HUES64 (cell line): ENCODE measurements at regions not wholly inside any gene's neighbourhood (a gene's known extent, or its start where the extent isn't known, plus 50 kb on each side); places are given as distances from the start of the nearest gene placed in this dataset.
A peak's percentile ranks its signal among the peaks of the same experiment; 100 is the strongest.

Experiments
- H3K27ac ChIP-seq: 2 replicates; pipeline ENCODE4 v1.7.0; 2013; ENCODE audit warnings: low read depth, low read length, inconsistent platforms
- H3K27me3 ChIP-seq: 2 replicates; pipeline ENCODE4 v1.6.1; 2013; ENCODE audit warnings: mild to moderate bottlenecking, low read length; ENCODE audit not compliant: insufficient read depth
- H3K36me3 ChIP-seq: 2 replicates; pipeline ENCODE4 v1.6.1; 2013; ENCODE audit warnings: mild to moderate bottlenecking, low read length; ENCODE audit not compliant: insufficient read depth
- H3K4me1 ChIP-seq: 2 replicates; pipeline ENCODE4 v1.6.1; 2013; ENCODE audit warnings: mild to moderate bottlenecking, low read length, moderate library complexity; ENCODE audit not compliant: insufficient read depth
- H3K4me3 ChIP-seq: 2 replicates; pipeline ENCODE4 v1.5.1; 2013; ENCODE audit warnings: mild to moderate bottlenecking, low read length, moderate library complexity
- H3K9ac ChIP-seq: 2 replicates; pipeline ENCODE4 v1.6.1; 2013; ENCODE audit warnings: mild to moderate bottlenecking, low read depth, low read length
- H3K9me3 ChIP-seq: 2 replicates; pipeline ENCODE4 v1.6.1; 2013; ENCODE audit warnings: low read depth, low read length; ENCODE audit not compliant: insufficient read depth
- WGBS: fragments of 150-250, 120-280 bp; methylation state at CpG from one replicate; pipeline ENCODE4 v1.1.7; 2013; ENCODE audit warnings: missing lambda C conversion rate; 5-methylcytosine and 5-hydroxymethylcytosine counted together

DNA sequence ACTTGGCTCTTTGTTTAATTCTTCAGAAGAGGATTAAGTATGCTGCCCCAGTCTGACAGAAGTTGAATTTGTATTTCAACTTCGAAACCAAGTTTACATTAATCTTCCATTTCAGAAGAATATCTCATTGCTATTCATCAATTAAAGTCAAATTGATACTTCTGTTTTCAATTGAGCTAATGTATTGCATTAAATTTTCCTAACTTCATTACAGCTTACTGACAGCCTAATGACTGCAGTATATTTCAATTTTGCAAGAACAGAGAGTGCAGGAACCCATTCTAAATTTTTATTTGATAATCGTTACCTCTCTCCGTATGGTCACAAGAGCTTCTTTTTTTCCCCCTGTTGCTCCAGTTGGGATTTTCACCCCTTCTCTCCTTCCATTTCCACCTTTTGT lies 218.0 kb downstream of the CALCRL start:
- no peaks in the 10 kb centered on the region for H3K27me3 ChIP-seq
- H3K9ac ChIP-seq: no peak overlapping the region
- H3K9me3 ChIP-seq: no peaks in the 10 kb centered on the region
- peaks cover 15% of the 10 kb centered on the region; the same call in 1 of the 2 replicates for H3K4me1 ChIP-seq
- no peak overlapping the region for H3K4me3 ChIP-seq
- 96% methylated on average over 3 of the region's 3 CpGs for WGBS
- no peaks in the 10 kb centered on the region for H3K36me3 ChIP-seq
- no peak overlapping the region for H3K27ac ChIP-seq

DNA sequence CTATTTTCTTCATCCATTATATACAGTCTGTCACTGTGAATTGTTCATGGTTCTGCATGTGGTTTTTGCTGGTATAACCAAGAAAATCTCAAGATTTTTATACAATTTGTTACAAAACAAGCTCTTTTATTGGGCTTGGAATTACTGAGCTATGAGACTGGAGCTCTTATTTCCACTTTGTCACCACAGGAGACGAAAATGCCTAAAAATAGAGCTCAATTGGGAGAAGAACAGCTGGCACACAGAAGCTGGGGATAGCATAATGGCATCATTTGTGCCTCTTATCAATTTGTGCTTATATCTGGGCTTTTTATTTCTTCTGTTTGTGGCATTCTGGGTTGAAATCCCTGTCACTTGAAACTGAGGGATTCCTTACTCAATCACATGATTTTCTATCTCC lies 219.1 kb downstream of the CALCRL start:
- Histone ChIP-seq H3K4me3 (no peak overlapping the region), H3K27ac (no peak overlapping the region), H3K4me1 (peaks cover 22% of the 10 kb centered on the region; the same call in 1 of the 2 replicates), H3K9me3 (peaks cover 4% of the 10 kb centered on the region), H3K27me3 (no peaks in the 10 kb centered on the region), H3K36me3 (no peaks in the 10 kb centered on the region), H3K9ac (no peak overlapping the region)
- WGBS: 100% methylated on average over 1 of the region's 1 CpG

DNA sequence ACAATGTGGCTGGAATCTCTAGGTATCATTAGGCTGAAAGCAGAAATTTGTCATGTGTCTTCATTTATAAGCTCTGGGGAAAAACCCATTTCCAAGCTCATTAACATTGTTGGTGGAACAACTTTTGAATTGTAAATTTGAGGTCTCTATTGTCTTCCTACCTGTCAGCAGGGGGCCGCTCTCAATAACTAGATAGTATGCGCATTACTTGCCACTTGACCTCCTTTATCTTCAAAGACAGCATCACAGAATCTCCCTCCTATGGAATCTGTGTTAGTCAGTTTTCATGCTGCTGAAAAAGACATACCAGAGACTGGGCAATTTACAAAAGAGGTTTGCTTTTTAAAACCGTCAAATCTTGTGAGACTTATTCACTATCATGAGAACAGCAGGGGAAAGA lies 223.1 kb downstream of the CALCRL start:
- WGBS: 53% methylated on average over 3 of the region's 3 CpGs
- H3K9ac ChIP-seq: no peak overlapping the region
- peak overlapping the region; percentile 95; the same call in 1 of the 2 replicates for H3K27ac ChIP-seq
- H3K4me1 ChIP-seq: peaks cover 22% of the 10 kb centered on the region; the same call in 1 of the 2 replicates
- peaks cover 25% of the 10 kb centered on the region for H3K9me3 ChIP-seq
- H3K27me3 ChIP-seq: no peaks in the 10 kb centered on the region
- H3K4me3 ChIP-seq: no peak overlapping the region
- peaks cover 4% of the 10 kb centered on the region; the same call in 1 of the 2 replicates for H3K36me3 ChIP-seq

DNA sequence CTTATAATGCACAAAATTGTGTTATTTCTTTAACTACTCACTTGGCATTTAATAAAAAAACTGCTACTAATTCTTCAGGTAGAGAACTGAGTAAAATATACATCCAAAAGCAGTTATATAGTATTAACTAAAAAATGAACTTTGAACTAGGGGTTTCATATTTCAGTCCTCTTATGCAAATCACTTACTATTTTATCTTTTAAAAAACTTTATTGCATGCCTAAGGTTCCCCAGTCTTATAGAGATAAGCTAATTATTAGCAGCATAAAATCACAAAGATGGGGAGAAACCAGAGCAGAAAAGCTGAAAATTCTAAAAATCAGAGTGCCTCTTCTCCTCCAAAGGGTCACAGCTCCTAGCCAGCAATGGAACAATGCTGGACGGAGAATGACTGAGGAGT lies 228.0 kb downstream of the CALCRL start:
- WGBS: 100% methylated on average over 1 of the region's 1 CpG
- Histone ChIP-seq H3K4me3 (no peak overlapping the region), H3K27ac (no peak overlapping the region)

DNA sequence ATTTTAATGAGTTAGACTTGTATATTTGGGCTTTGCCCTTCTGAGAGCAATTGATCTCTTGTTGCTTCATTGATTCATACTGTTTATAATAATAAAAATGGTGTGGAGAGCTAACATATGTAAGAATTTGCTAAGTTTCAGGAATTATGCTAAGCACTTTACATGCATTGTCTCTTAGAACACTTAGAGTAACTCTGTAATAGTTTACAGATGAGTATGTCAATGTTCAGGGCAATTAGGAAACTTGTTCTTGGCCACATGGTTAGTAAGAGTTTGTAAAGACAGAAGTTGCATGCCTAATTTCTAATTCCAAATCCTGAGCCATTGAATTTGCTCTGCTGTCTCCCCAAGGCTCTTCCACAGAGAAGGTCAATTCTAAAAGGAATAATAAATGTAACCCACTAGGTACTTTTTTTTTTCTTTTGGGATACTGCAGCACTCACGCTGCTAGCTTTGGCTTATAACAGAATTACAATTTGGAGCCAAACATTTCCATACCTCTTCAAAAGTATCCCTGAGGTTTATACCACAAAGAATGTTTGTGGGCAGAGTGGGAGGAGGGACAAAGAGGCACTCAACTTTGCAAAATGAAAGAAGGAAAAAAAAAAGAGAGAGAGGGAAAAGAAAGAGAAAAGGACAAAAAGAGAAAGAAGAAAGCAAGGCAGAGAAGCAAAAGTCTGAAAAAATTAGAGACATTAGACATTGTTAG lies 232.4 kb downstream of the CALCRL start:
- Histone ChIP-seq H3K9me3 (0 out of 2 replicates have a peak, but pooled peaks cover 3% of the 10 kb centered on the region), H3K36me3 (no peaks in the 10 kb centered on the region), H3K4me1 (peaks cover 4% of the 10 kb centered on the region; the same call in 1 of the 2 replicates), H3K4me3 (no peak overlapping the region), H3K9ac (no peak overlapping the region), H3K27ac (no peak overlapping the region), H3K27me3 (no peaks in the 10 kb centered on the region)
- 83% methylated on average over 1 of the region's 1 CpG for WGBS

More for the DNA sequence above, 228.0 kb downstream of the CALCRL start:
- Histone ChIP-seq H3K9me3 (peaks cover 25% of the 10 kb centered on the region), H3K27me3 (no peaks in the 10 kb centered on the region), H3K36me3 (peaks cover 4% of the 10 kb centered on the region; the same call in 1 of the 2 replicates), H3K9ac (no peak overlapping the region), H3K4me1 (peaks cover 11% of the 10 kb centered on the region; the same call in 1 of the 2 replicates)

GRCh38 chr2:187214306-187214705 lies 233.7 kb downstream of the CALCRL start:
- H3K4me3 ChIP-seq: no peak overlapping the region
- no peaks in the 10 kb centered on the region for H3K27me3 ChIP-seq
- no peak overlapping the region for H3K9ac ChIP-seq
- H3K27ac ChIP-seq: no peak overlapping the region
- 0 out of 2 replicates have a peak, but pooled peaks cover 6% of the 10 kb centered on the region for H3K9me3 ChIP-seq
- WGBS: 100% methylated on average over 2 of the region's 3 CpGs
- peaks cover 4% of the 10 kb centered on the region; the same call in 1 of the 2 replicates for H3K4me1 ChIP-seq
- no peaks in the 10 kb centered on the region for H3K36me3 ChIP-seq

DNA sequence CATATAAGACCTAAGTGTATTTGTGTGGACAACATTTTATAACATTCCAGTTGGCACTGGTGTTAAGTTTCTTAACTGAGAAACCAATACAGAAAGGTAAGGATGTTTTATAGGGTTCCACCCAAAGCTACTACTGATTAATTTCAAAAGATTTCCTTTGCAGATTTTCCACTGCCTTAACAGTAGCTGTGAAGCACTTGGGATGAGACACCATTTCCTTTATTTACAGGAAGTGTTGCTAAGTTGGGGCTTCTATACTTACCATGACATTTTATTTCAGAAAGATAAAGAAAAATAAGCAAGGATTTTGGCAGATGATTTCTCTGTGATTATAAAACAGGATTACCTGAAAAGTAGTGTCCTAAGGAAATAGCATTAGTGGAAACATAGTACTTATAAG lies 234.3 kb downstream of the CALCRL start:
- H3K27ac ChIP-seq: no peak overlapping the region
- no peaks in the 10 kb centered on the region for H3K27me3 ChIP-seq
- no peak overlapping the region for H3K4me3 ChIP-seq
- H3K9me3 ChIP-seq: 0 out of 2 replicates have a peak, but pooled peaks cover 6% of the 10 kb centered on the region
- H3K36me3 ChIP-seq: no peaks in the 10 kb centered on the region
- H3K9ac ChIP-seq: no peak overlapping the region
- peaks cover 4% of the 10 kb centered on the region; the same call in 1 of the 2 replicates for H3K4me1 ChIP-seq

DNA sequence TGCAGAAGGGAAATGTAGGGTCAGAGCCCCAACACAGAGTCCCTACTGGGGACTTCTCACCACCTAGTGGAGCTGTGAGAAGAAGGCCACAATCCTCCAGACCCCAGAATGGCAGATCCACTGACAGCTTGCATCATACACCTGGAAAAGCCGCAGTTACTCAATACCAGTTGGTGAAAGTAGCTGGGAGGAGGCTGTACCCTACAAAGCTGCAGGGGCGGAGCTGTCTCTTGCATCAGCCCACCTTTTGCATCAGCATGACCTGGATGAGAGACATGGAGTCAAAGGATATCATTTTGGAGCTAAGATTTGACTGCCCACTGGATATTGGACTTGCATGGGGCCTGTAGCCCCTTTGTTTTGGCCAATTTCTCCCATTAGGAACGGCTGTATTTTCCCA lies 237.3 kb downstream of the CALCRL start:
- no peak overlapping the region for H3K27ac ChIP-seq
- 83% methylated on average over 3 of the region's 3 CpGs for WGBS
- H3K9ac ChIP-seq: no peak overlapping the region
- no peaks in the 10 kb centered on the region for H3K36me3 ChIP-seq
- H3K9me3 ChIP-seq: 0 out of 2 replicates have a peak, but pooled peaks cover 6% of the 10 kb centered on the region
- no peaks in the 10 kb centered on the region for H3K27me3 ChIP-seq
- peaks cover 4% of the 10 kb centered on the region; the same call in 1 of the 2 replicates for H3K4me1 ChIP-seq
- no peak overlapping the region for H3K4me3 ChIP-seq

- H3K36me3 ChIP-seq: no peaks in the 10 kb centered on the region
- no peak overlapping the region for H3K4me3 ChIP-seq
- no peaks in the 10 kb centered on the region for H3K4me1 ChIP-seq
- H3K9ac ChIP-seq: no peak overlapping the region
- H3K27ac ChIP-seq: no peak overlapping the region
- 0 out of 2 replicates have a peak, but pooled peaks cover 6% of the 10 kb centered on the region for H3K9me3 ChIP-seq
- 91% methylated on average over 3 of the region's 3 CpGs for WGBS
- H3K27me3 ChIP-seq: no peaks in the 10 kb centered on the region
Measured at GRCh38 chr2:187208199-187208785, 239.8 kb downstream of the CALCRL start.

GRCh38 chr2:187207126-187207525 lies 240.9 kb downstream of the CALCRL start:
- 0 out of 2 replicates have a peak, but pooled peaks cover 6% of the 10 kb centered on the region for H3K9me3 ChIP-seq
- no peaks in the 10 kb centered on the region for H3K27me3 ChIP-seq
- H3K27ac ChIP-seq: no peak overlapping the region
- no peak overlapping the region for H3K9ac ChIP-seq
- 88% methylated on average over 2 of the region's 2 CpGs for WGBS
- H3K4me1 ChIP-seq: no peaks in the 10 kb centered on the region
- no peak overlapping the region for H3K4me3 ChIP-seq
- H3K36me3 ChIP-seq: no peaks in the 10 kb centered on the region

- Histone ChIP-seq H3K9ac (no peak overlapping the region), H3K27me3 (no peaks in the 10 kb centered on the region), H3K9me3 (0 out of 2 replicates have a peak, but pooled peaks cover 4% of the 10 kb centered on the region), H3K4me1 (no peaks in the 10 kb centered on the region), H3K4me3 (no peak overlapping the region), H3K27ac (no peak overlapping the region), H3K36me3 (no peaks in the 10 kb centered on the region)
- no CpG with 5 or more reads among the region's 1 CpG for WGBS
Measured at GRCh38 chr2:187206471-187206870, 241.6 kb downstream of the CALCRL start.
